ENCODE measurements at regions not wholly inside any gene's neighbourhood (a gene's known extent, or its start where the extent isn't known, plus 50 kb on each side); places are given as distances from the start of the nearest gene placed in this dataset.

DNA sequence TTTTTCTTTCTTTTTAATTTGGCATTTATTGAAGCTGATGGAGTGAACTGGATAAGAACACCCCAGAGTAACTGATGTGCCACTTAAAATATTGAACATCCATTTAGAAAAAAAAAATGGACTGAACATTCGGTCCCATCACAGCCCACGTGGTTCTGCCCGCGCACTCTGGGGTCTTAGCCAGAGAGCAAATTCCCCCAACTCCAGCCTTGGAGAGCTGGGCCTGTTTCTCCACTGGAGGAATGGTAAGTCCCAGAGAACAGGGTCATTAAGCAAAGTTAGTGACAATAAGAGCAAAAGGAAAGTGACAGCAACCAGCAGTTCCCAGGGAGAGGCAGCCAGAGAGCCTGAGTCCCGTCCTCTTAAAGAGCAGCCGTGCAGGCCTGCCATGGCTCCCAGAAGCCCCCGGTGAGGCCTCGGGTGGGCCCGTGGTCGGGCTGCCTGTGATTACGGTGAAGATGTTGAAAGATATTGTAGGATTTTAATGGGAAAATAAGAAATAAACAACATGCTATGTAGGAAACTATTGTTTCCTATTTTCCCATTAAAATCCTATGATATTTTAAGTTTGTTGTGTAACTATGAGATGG is 487.9 kb upstream of the MKI67 start:
- TF ChIP-seq POLR2A (IDR thresholded peaks at IDR 0.05; ENCODE audit: low read depth, low read length) (no peak), POLR2AphosphoS5 (IDR thresholded peaks at IDR 0.05; ENCODE audit: low read depth, low read length) (no peak)

Measured in GM12891 (cell line).